ENCODE measurements at regions not wholly inside any gene's neighbourhood (a gene's known extent, or its start where the extent isn't known, plus 50 kb on each side); places are given as distances from the start of the nearest gene placed in this dataset.

DNA sequence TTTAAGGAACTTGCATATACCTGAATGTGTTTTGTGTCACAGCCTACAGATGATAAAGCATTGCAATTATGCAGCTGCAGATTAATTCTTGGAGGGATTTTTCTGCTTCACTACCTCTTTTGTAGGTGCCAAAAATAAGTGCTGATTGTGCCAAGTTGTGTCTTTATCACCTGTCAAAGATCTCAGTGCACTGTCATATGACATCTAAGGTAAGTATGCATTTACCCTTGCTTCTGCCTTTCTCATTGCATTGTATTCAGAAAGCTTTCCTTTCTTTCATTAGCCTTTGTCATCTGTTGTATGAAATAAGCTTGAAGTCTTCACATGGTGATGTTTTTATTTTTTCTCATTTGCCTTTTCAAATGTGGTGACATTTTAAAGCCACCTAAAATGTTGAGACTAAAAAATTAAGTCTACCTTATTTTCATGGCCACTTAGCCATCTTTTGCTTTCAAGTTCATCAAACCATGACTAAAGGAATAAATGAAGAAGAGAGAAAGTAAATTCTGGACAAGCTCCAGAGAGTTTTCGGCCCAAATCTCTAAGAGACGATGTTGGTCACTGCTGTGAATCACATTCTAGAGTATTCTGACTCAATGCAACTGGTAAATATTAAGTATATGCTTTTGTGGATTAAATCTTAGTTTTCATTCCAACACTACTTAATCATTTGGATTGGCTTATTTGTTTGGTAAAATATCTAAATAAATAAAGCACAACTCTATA lies 381.8 kb upstream of the EPHA3 start:
- no peak for TF ChIP-seq POLR2AphosphoS5 (IDR thresholded peaks at IDR 0.05)
- no peak for TF ChIP-seq POLR2A (IDR thresholded peaks at IDR 0.05)
